Activated CD4-positive, alpha-beta T cell treated with anti-CD3 and anti-CD28 coated beads, Interleukin-2, amount 50 U/mL, for 16 hours (primary cell): ENCODE measurements at regions not wholly inside any gene's neighbourhood (a gene's known extent, or its start where the extent isn't known, plus 50 kb on each side); places are given as distances from the start of the nearest gene placed in this dataset.

ENCODE experiments used
- DNase-seq: peaks from one replicate; pipeline ENCODE4 v3.0.0-alpha.2; 2020

GRCh38 chr1:56442290-56442877 lies 137.0 kb downstream of the PLPP3 start:
- DNase-seq, result no peak

- no peak for DNase-seq
Measured at GRCh38 chr1:56441601-56442000, 137.8 kb downstream of the PLPP3 start.

- no peak for DNase-seq
Measured at GRCh38 chr1:56439610-56440264, 139.6 kb downstream of the PLPP3 start.

GRCh38 chr1:56438901-56439551 lies 140.3 kb downstream of the PLPP3 start:
- no peak for DNase-seq

GRCh38 chr1:56437959-56438358 lies 141.4 kb downstream of the PLPP3 start:
- DNase-seq, result no peak

GRCh38 chr1:56436912-56437417 lies 142.4 kb downstream of the PLPP3 start:
- no peak for DNase-seq

GRCh38 chr1:56436296-56436695 lies 143.1 kb downstream of the PLPP3 start:
- no peak for DNase-seq

GRCh38 chr1:56435434-56436262 lies 143.7 kb downstream of the PLPP3 start:
- DNase-seq, result no peak

- DNase-seq, result no peak
Measured at GRCh38 chr1:56434740-56435139, 144.6 kb downstream of the PLPP3 start.

- no peak for DNase-seq
Measured at GRCh38 chr1:56434025-56434424, 145.3 kb downstream of the PLPP3 start.

GRCh38 chr1:56433056-56433577 lies 146.2 kb downstream of the PLPP3 start:
- no peak for DNase-seq

GRCh38 chr1:56432166-56432971 lies 147.0 kb downstream of the PLPP3 start:
- DNase-seq, result no peak

GRCh38 chr1:56430141-56430839 lies 149.1 kb downstream of the PLPP3 start:
- no peak for DNase-seq

- DNase-seq, result no peak
Measured at GRCh38 chr1:56429288-56429687, 150.1 kb downstream of the PLPP3 start.

GRCh38 chr1:56426587-56427381 lies 152.6 kb downstream of the PLPP3 start:
- DNase-seq, result no peak

- no peak for DNase-seq
Measured at GRCh38 chr1:56425494-56426037, 153.8 kb downstream of the PLPP3 start.

- DNase-seq, result no peak
Measured at GRCh38 chr1:56424744-56425493, 154.4 kb downstream of the PLPP3 start.

- no peak for DNase-seq
Measured at GRCh38 chr1:56423716-56424115, 155.6 kb downstream of the PLPP3 start.

GRCh38 chr1:56418151-56418631 lies 161.2 kb downstream of the PLPP3 start:
- DNase-seq, result no peak
